GM03348 (cell line): ENCODE measurements at regions not wholly inside any gene's neighbourhood (a gene's known extent, or its start where the extent isn't known, plus 50 kb on each side); places are given as distances from the start of the nearest gene placed in this dataset.
A peak's percentile ranks its signal among the peaks of the same experiment; 100 is the strongest.

Experiments
- DNase-seq: peaks from one replicate; pipeline ENCODE4 v3.0.0; 2012; ENCODE audit warnings: low spot score

DNA sequence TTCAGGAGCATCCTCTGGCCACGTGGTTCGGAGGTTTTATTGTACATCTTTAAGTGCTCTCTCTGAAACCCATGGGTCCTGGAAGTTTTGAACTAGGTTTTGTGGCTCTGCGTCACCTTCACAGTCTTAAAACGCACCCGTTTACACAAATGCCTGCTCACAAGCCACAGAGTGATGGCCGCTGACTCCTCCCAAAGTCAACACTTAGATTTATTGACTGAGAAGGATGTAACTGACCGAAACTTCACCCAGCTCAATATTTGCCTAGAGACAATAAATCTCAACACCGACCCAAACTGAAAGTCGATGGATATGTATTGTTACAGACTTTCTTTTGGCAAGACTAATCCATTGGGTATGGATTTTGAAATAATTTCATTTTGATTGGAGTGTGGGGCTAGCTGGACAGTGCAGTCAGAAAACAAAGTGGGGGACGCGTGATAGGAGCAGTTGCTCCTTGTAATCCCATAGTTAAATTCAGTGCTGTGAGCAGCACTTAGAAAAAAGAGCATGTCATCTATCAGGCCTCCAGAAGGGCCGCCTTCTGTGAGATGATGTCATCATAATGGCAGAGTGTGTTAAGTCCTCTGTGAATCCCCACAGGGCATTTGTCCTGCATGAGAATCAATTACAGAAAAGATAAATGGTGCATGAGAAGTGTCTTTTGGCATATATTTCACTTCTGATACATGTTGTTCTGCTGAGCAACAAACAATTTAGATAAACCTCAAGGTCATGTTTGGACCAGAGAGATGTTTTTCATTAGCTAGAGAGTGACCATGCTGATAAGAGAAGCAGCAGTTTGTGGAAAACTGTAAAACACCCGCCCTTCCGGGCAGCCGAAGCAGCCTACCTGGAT is 183.7 kb downstream of the INO80D start:
- DNase-seq: no peak

DNA sequence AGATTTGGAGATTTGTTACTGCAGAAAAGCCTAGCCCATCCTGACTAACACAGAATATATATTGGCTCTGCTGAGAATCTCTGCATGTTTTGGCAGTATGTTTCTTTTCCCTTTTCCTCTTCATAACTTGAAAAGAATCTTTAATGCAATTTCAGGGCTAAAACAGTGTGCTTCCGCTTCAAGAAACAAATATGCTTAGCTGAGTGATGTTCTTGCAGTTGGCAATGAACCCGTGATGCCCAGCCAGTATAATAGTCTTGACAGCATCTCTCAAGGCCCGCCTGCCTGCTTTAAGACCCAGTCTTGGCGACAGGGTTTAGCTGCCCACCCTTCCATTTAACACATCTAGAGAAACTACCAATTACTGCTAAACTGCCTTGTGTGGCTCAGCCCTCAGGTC is 184.5 kb downstream of the INO80D start:
- no peak for DNase-seq

DNA sequence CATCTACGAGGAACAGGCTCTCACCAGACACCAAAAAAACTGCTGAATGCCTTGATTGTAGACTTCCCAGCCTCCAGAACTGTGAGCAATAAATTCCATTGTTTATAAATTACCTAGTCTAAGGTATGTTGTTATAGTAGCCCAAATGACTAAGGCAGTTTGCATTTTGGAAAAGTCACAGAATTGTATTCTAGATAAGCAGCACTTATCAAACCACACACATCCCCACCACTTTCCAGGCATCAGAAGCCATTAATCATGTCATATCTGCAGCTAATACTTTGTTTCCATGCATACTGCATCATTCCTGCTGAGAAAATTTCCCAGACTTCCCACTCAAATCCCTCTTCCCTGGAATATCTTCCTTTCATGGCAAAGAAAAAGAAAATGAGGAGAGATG is 187.2 kb downstream of the INO80D start:
- DNase-seq: no peak

DNA sequence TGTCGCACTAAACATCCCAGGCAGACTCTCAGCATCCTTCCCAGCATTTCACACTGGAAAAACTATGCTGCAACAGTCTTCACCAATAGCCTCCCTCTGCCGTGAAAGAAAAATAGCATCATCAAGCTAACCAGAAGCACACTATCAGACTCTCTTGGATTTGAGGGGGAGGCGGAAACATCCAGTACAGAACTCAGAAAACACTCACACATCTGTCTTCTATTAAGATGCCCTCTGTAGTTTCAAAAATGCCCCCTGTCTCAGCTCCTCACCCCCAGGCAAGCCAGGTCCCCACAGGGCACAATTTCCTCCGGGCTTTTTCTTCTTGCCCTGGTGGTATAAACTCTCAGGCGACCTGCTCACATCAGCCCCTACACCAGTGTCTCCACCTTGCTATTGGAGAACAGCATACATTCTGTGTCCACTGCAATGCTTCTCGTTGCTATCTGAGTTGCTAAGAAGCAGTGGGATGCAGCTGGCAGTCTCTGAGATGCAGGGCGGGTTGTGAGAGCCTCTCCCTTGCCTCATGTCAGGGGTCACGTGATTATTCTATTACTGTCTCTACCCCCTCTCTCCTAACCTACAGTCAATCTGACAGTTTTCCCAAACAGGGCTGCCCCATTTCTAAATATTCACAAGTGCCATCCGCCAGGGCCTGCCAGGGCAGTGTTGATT is 189.9 kb downstream of the INO80D start:
- DNase-seq: no peak

DNA sequence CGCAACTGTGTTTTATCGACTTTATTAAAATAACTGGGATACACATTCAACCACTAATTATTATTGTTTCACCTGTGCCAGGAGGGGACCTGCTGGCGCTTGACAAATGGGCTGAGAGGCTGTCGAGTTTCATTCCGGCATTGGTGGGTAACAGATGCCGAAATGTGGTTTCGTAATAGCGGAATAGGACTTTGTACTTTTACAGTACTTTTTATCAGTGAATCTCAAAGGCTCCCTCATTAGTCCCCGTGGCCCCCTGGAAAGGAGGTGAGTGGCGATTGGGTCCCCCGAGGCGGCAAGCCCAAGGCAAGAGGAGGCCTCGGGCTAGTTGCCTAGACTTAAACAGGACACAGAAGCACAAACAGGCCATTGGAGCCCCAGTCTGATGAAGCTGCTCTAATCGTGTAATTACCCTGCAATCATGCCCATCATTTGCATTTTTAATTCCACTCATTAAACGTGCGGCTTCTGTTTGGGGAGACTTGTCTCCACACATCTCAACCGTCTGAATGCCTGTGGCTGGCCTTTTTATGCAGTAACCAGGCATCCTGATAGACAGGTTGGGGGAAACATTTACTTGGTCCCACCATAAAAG is 193.2 kb downstream of the INO80D start:
- DNase-seq: no peak

DNA sequence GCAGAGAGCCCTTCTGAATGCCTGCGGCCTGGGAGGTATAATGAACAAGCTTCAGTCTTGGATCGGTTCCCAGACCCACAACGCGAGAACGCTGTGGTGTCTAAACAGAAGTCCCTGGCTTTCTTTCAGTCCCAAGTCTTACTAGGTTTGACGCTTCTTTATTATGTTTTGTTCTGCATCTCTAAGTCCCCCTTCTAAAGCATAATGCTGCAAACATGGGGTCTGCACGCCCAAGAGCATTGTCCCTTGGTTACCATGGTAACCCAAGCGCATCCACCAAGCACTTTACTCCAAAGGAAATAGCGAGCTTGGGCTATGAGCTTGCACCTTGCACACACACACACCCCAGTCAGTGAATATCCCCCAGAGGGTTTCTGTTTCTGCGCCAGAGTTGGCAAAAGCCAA is 193.7 kb downstream of the INO80D start:
- no peak for DNase-seq

DNA sequence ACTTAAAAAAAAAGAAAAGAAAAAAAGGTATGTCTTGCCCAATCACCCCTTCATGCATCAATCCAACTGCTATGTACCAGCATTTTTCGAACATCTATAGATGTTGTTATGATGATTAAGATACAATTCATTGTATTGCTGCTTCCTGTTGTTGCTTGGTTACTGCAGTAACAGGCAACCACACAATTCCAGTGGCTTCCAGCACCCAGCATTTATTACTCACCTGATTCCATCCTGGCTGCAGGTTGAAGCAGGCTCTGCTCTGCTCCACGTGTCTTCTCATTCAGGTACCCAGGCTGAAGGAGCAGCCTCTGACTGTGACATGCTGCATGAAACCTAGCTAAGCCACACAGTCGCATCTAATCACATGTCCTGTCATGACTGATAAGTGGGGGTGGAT is 196.9 kb downstream of the INO80D start:
- DNase-seq: no peak

DNA sequence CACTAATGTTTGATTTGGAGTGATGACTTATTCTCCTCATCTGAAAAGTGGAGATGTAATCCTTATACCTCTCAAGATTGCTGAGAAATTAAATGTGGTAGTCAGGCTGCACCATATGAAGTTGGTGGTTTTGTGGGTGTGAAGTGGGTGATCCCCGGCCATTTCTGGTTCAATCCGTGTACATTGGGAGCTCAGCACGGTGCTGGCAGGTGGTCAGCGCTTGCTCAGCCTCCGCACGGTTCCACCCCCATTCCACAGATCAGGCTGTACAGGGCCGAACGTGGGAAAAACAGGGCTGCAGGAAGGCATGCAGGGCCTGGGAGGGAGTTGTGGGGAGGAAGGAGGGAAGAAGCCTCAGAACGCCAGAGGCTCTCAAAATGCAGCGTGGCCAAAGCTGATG is 198.3 kb downstream of the INO80D start:
- no peak for DNase-seq

DNA sequence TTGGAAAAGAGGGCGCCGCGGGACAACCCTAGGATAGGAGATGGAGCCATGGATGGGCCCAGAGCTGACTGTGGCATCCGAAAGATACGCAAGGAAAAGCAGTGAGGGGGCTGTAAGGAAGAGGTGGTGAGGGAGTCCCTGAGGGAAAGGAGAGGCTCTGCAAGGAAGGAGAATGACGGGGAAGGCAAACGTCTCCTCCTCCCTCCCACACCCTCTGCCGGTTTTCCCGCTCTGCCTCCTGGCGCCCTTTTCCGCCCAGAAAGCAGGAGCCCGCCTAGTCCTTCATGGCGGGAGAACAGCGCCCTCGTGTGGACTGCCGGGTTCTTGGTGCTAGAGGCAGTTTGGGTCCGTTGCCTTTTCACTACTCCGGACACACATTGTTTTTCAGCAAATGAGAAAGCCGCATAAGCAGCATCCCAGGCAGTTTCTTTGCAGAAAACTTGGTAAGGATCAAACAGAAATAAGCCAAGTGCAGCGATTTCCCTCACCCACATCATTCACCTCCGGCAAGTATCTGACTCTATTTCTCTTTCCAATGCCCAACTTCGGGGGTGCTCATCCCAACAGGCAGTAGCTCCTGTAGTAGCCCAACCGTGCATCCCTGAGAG is 200.4 kb downstream of the INO80D start:
- peak; percentile 92 for DNase-seq

DNA sequence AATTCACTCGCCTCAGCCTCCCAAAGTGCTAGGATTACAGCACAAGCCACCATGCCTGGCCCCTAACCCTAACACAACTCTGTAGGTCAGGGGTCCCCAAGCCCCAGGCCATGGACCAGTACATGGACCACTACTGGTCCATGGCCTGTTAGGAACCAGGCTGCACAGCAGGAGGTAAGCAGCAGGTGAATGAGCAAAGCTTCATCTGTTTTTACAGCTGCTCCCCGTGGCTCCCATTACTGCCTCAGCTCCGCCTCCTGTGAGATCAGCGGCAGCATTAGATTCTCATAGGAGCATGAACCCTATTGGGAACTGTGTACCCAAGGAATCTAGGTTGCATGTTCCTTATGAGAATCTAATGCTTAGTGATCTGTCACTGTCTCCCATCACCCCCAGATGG is 201.7 kb downstream of the NRP2 start:
- no peak for DNase-seq

DNA sequence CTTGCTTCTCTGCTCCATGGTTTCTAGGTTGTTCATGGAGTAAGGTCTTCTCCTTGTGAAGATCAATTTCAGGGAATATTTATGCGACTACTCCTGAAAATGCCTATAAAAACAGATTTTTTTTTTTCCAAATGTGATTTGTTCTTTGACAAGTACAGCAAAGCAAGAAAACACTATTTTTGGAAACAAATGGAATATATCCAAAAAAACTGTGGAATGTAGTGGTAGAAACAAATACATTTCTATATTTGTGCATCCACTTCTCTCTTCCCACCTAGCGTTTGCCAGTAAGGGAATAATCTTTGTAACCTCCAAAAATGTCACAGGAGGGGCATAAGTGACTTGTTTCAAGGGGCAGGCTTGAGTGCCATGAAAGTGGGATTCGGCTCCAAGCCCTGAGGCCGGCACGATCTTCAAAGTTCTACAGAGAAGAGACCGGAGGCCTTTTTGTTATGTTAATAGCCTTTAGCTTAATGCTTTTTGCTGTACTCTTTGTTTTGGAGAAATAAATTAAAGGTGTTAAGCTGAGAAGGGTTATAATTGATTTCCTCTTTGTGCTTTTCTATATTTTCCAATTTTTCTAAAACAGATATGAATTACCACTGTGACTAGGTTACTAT is 200.6 kb downstream of the NRP2 start:
- no peak for DNase-seq

DNA sequence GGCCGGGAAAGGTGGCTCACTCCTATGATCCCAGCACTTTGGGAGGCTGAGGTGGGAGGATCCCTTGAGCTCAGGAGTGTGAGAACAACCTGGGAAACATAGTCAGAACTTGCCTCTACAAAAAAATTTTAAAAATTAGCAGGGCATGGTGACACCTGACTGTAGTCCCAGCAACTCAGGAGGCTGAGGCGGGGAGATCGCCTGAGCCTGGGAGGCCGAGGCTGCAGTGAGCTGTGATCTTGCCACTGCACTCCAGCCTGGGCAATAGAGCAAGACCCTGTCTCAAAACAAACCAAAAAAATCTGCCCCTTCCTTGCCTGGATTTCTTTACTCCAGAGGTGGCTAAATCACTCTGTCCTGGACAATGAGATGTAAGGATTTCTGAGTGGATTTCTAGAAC is 197.7 kb downstream of the NRP2 start:
- DNase-seq: no peak

DNA sequence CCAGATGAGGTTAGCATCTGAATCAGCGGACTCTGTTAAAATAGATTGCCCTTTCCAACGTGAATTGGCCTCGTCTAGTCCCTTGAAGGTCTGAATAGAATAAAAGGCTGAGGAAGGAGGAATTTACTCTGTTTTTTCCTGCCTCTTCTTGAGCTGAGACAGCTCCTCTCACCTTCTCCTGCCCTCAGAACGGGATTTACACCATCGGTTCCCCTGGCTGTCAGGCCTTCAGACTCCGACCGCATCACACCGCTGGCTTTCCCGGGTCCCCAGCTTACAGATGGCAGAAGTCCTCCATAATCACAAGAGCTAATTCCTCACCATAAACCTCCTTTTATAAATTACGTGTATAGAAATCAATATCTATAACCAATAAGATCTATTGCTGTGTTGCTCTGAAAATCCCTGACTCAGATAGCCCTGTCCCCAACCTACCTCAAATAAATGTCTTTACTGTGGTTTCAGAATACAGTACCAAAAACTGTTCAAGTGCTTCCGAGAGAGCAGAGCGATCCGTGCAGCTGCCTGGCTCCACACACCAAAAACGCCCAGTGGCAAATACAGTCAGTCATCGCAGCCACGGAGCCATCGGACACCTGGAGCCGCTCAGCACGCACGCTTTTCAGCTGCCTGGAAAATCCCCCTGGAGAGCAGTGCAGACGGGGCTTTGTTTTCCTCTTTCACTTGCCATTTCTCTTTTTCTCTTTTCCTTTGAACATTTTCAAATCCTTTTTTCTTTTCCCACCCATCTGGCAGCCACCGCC is 196.9 kb downstream of the NRP2 start:
- DNase-seq: no peak

DNA sequence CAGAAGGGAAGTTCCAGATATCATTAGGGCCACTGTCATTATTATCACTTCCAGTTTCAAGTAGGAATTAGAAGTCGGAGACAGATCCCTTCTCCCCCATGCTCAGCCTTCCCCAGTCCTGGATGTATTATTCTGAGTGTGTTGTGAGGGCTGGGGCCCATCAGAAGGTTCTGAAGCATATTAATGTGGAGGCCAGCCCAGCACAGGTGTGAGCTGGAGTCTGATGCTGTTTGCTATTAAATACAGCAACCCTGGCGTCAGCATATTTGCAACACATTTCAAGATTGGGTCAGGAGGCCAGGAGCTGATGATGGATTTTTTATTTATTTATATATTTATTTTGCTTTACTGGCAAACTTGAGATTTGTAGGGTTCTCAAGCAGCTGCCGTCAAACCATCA is 195.2 kb downstream of the NRP2 start:
- no peak for DNase-seq

DNA sequence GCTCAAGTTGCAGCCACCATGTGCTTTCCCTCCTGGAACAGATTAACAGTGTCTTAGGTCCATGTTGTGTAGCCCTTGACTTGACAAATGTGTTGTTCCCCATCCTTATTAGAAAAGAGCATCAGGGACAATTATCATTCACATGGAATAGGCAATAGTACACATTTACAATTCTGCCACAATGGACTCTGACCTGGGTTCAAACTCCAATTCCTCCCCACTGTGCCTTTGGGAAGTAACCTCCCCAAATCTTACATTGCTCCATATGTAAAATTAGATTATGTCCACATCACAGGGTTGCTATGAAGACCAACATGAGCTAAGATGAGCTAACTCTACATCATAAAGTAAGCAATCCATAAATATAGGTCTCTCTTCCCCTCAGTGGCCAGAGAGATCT is 193.8 kb downstream of the NRP2 start:
- DNase-seq: no peak

DNA sequence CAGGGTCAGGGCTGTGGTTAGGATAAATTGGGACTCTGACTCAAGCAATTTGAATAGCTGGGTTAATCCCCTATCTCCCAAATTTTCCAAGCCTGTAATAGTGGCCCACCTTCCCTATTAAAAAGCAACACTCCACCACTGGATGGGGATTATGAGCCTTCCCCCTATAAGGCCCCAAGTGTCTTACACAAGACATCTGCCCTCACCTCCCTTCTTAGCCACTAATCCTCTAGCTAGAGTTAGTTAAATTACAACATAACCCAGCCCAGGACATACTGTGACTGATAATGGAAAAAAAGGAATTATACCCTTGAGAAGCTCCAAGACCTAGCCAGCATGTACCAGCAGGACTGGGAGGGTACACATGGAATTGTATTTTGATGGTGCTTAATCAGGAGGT is 190.4 kb downstream of the NRP2 start:
- DNase-seq: no peak

DNA sequence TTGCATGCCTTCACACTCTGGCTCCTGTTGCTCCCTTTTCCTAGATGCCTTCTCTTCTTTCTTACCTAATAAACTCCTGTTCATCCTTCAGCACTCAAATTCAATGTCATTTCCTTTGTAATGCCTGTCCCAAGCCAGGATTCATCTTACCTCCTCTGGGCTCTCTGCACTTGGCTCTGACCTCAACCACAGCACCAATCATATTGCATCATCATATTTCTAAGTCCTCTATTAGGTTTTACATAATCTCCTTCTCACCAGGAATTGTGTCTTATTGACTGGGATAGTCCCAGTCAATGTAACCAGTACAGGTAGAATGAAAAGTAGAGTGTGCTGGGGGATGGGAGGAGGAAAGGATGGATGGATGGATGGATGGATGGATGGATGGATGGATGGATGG is 187.1 kb downstream of the NRP2 start:
- no peak for DNase-seq

DNA sequence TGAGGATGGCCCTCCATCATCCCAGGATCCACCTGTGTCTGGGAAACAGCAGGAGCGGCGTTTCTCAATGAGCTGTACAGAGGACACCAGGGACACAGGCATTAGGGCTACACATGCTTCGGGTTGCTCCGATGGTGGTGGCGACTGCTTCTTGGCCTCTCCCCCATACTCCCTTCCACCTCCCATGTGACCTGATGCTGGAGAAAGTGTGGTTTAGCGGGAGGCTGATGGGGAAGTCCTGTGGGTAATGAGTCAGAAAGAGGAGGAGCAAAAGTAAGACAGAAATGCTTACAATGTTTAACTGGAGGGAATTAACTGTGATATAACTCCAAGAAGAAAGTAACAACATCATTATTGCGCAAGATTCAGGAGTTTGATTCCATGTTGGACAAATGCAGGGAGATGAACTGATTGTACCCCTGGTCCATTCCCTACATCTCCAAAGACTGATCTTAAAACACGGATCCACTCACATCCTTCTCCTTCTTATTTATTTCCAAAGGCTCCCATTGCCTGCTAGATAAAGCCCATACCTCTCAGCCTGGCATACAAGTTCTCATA is 186.6 kb downstream of the NRP2 start:
- DNase-seq: peak; percentile 42

DNA sequence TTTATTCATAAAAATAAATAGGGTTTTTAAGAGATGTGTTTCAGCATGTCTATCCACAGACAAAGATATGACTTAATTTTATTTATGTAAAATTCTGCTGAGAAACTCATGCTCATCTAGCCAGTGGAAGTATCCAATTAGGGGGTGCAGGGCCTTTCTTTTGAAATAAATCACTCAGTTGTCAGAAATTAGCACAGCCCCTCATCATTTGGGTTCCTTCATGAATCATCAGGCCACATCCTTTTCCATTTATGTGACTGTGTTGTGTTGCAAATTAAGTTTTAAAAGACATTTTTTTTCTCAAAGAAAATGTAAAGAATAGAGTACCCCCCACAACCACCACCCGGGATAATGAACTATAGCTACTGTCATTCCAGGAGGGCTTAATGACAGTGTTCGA is 185.8 kb downstream of the NRP2 start:
- no peak for DNase-seq

DNA sequence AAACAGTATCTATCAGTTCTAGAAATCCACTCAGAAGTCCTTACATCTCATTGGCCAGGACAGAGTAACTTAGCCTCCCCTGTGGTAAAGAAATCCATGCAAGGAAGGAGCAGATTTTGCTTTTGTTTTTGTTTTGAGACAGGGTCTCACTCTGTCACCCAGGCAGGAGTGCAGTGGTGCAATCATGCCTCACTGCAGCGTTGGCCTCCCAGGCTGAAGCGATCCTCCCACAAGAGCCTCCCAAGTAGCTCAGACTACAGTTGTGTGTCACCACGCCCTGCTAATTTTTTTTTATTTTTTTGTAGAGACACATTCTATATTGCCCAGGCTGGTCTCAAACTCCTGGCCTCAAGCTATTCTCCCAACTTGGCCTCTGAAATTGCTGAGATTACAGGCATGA is 185.1 kb downstream of the NRP2 start:
- no peak for DNase-seq

DNA sequence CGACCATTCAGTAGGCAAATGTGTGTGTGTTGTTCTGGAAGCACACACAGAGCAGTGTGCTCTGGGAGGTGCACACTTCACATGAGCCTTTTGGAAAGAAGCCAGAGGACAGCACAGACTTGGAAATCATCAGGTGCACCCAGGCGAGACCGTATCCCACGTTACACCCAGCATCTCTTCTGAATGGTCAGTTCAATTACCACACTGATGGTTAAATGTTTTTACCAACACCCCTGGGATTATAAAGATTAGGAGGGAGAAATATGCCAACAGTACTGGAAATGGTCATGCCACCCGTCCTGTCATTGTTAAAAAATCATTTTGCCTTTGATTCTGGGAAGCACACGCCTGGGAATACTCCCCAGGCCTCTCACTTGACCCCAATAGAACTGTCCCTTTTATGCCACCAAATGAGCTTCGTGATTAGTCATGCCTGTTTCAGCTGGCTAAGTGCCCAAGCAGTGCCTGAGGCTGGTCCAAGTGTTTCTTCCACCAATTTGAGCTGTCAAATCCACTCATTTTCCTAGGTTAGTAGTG is 183.7 kb downstream of the NRP2 start:
- DNase-seq: no peak
